GM19438 (cell line): ENCODE measurements at regions not wholly inside any gene's neighbourhood (a gene's known extent, or its start where the extent isn't known, plus 50 kb on each side); places are given as distances from the start of the nearest gene placed in this dataset.
A peak's percentile ranks its signal among the peaks of the same experiment; 100 is the strongest.
"Not testable (repeated sequence)": the region's sequence is repeated elsewhere in the genome, so short reads cannot be mapped to it uniquely, and the experiment has no call there.

ENCODE experiments used
- ATAC-seq: cut with Tn5 transposase; IDR thresholded peaks from one replicate; pipeline ENCODE4 v1.9.1; 2021; ENCODE audit warnings: low read depth; ENCODE audit not compliant: unreplicated experiment

DNA sequence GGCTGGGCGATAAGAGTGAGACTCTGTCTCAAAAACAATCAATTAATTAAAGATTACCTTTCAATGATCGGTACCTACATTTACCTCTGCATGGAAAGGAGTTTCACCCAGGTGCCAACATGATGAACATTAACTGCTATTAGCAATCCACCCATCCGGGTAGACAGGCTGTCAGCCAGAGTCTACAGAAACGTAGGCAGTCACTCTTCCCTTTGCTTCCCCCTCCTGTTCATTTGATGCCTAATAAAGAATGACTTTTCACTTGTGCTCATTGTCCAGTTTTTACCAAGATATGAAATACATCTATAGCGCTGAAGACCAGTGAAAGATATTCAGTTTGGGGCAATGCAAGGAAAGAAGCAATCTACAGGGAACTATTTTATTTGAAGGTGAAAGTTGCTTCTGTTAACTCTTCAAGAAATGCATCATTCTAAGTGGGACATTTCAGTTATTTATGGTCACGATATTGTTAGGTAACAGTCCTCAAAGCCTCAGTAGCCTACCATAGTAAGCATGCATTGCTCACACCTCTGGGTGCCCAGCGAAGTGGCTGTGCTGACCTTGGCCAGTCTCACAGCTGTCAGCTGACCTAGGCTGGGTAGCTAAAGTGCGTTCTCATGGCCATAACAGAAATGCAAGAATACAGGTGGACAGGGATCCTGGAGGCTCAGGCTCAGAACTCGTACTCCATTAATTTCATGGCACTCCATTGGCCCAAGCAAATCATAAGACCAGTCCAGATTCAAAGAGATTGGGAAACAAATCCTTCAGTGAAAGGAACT is 87.2 kb upstream of the DMRT1 start:
- no peak for ATAC-seq

GRCh38 chr9:755454-756381 is 85.8 kb upstream of the DMRT1 start:
- peak; percentile 39 for ATAC-seq

GRCh38 chr9:757246-757881 is 84.1 kb upstream of the DMRT1 start:
- no peak for ATAC-seq

GRCh38 chr9:758146-758545 is 83.4 kb upstream of the DMRT1 start:
- no peak for ATAC-seq

- no peak for ATAC-seq
Measured at GRCh38 chr9:759541-759940, 82.0 kb upstream of the DMRT1 start.

DNA sequence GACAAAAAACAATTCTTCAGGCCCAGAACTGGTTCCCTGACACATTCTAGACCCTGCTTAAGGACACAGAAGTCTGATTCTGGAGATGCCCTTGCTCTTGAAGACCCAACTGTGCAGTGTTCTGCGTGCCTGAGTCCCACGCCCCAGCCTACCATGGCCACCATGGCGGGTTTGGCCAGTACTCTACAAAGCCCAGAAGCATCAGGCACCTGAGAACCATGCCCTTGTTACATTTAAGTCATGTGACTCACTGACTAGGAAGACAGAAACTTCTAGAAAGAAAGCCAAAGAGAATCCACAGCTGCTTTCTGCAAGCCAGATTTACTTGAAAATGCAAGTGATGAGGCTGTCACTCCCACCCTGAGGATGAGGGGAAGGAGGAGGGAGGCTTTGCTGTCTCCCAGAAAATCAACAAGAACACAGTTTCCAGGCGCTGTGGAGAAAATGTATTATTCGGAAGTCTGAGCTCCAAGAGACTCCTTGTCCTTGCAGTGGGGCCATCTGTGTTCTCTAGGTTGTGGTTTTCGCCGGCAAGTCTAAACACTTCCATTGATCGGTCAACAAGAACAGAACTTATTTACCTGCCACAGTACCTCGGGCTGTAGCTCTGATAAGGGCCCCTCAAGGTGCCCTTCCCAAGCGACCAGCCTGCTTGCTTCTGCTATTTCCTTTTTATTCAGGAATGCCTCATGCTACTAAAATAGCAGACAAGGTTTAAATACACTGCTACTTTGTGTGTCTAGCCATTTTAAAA is 81.3 kb upstream of the DMRT1 start:
- no peak for ATAC-seq

DNA sequence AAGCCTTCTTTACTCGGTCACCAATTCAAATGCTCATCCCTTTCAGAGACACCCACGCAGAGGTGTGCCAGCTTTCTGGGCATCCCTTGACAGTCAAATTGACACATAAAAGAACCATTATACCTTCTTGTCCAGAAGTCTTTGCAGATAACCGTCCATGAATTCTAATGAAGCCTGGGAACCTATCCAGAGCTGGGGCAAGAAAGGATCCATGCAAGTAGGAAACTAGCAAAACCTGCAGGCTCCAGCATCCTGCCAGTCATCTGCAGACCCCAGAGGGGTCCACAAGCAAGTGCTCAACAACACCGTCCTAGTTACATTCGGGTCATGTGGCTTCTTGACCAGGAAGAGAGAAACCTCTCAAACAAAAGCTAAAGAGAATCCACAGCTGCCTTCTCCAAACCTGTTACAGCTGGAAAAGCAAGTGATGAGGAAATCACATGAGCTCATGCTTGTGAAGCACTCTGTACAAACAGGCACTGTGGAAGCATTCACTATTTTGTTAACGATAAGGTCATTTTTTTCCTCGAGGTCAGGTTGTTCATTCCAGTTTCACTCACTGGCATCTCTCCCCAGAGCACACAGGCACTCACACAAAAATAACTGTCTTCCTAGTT is 80.2 kb upstream of the DMRT1 start:
- ATAC-seq, result no peak

DNA sequence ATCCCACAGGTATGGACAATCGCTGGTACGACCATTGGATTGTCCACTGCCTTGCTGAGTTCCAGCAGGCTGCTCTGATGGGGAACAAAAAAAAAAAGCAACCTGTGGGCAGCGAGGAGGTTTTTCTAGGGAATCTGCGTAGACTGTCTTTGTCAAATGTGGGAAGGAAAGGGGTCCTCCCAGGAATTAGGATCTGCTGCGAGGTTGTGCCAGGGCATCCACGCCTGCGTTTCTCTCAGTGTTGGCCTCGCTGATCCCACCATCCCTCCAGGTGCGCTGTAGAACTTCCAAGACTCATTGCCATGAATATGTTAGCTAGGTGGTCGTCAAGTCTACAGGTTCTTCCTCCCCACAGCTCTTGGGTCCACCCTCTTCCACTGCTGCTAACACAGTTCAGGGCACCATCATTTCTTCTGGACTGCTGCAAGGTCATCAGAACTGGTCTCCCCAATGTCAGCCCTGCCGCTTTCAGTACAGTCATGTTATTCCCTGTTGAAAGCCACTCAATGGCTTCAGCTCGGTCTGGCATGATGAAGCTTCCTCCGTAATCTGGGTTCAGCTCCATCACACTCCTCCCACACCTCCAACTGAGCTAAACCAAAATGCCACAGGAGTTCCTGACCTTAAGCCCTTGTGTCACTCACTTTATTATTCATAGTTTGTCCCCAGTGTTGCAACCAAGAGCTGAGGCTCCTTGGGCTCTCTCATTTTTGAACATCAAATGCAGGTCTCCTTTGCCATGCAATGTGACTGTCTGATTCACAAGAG is 79.5 kb upstream of the DMRT1 start:
- no peak for ATAC-seq

- ATAC-seq, result no peak
Measured at GRCh38 chr9:763692-764091, 77.8 kb upstream of the DMRT1 start.

GRCh38 chr9:764105-764524 is 77.4 kb upstream of the DMRT1 start:
- peak; percentile 99 for ATAC-seq

DNA sequence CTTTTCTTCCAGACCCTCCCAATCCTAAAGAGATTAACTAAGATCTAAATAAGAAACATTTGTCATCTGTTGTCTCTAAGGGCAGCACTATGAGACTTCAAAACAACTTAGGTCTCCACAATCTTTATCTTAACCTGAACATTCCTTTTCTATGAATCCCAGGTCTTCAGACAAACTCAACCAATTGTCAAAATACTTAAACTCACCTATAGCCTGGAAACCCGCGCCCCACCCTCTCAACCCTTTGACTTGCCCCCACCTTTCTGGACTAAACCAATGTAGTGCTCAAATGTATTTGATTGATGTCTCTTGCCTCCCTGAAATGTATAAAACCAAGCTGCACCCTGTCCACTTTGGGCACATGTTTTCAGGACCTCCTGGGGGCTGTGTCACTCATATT is 76.5 kb upstream of the DMRT1 start:
- ATAC-seq, result no peak

DNA sequence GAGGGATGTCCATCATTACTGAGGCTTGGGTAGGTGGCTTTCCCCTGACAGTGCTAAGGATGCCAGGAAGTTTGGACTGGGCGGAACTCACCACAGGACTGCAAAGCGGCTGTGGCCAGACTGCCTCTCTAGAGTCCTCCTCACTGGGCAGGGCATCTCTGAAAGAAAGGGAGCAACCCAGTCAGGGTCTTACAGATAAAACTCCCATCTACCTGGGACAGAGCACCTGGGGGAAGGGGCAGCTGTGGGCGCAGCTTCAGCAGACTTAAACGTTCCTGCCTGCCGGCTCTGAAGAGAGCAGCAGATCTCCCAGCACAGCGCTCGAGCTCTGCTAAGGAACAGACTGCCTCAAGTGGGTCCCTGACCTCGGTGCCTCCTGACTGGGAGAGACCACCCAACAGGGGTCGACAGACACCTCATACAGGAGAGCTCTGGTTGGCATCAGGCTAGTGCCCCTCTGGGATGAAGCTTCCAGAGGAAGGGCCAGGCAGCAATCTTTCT is 74.4 kb upstream of the DMRT1 start:
- not testable (repeated sequence) for ATAC-seq

- ATAC-seq, result no peak
Measured at GRCh38 chr9:776086-776485, 65.4 kb upstream of the DMRT1 start.

GRCh38 chr9:777978-778377 is 63.5 kb upstream of the DMRT1 start:
- no peak for ATAC-seq

GRCh38 chr9:784202-784601 is 57.3 kb upstream of the DMRT1 start:
- no peak for ATAC-seq

GRCh38 chr9:784916-785315 is 56.6 kb upstream of the DMRT1 start:
- ATAC-seq, result no peak

DNA sequence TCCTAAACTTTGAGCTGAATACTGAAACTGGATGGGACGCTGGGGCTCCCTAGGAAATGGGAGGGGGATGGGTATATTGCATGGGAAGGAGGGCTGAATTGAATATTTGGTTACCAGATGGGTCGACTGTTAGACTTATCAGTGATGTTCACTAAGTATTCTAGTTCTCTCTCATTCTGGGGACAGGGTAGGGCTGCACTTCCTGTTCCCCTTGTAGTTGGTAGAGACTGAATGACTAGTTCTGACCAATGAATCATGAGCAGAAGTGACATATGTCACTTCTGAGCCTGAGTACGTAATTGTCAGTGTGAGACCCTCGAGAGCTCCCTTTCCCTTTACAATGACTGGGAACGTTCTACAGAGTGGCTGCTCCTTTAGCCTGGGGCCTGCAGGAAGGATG is 55.5 kb upstream of the DMRT1 start:
- ATAC-seq, result no peak

DNA sequence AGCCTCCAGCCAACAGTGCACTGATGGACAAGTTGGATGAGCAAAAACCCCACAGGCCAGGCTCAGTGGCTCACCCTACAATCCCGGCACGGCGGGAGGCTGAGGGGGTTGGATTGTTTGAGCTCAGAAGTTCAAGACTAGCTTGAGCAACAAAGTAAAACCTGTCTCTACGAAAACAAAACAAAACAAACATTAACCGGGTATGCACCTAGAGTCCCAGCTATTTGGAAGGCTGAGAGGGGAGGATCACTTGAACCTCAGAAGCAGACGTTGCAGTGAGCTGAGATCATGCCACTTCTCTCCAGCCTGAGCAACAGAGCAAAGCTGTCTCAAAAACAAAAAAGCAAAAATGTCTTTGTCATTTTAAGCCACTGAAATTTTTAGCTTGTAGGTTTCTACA is 55.1 kb upstream of the DMRT1 start:
- no peak for ATAC-seq

DNA sequence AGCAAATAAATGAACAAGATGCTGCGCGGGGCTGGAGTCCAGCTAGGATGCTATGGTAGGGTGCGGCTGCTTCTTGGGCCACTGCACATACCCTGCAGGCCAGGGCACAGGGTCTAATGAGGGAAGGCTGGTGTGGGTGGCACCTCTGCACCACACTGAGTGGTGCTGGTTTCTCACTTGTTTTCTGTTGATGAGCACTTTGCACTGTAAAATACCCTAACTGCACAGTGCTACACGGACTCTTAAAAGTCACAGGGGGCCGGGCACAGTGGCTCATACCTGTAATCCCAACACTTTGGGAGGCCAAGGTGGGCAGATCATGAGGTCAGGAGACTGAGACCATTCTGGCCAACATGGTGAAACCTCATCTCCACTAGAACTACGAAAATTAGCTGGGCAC is 52.7 kb upstream of the DMRT1 start:
- ATAC-seq, result no peak
